Gastrocnemius medialis (tissue), 4 donors: ENCODE measurements at regions not wholly inside any gene's neighbourhood (a gene's known extent, or its start where the extent isn't known, plus 50 kb on each side); places are given as distances from the start of the nearest gene placed in this dataset.
"Not testable (repeated sequence)": the region's sequence is repeated elsewhere in the genome, so short reads cannot be mapped to it uniquely, and the experiment has no call there.

Experiments
- CTCF ChIP-seq, 5 experiments: fragments of 450-650 bp in 3 of 5; fragments of 200-600 bp in 2 of 5; sonication (generic) in 2 of 5; IDR thresholded peaks in 4 of 5; conservative IDR thresholded peaks in 1 of 5; 1 replicate in 4 of 5; 2 replicates in 1 of 5; pipeline ENCODE4 v1.5.1; 2016 to 2019; ENCODE audit warnings: antibody characterized with exemption in 5 of 5, mild to moderate bottlenecking in 3 of 5, moderate library complexity in 3 of 5
- POLR2A ChIP-seq, 2 donors: fragments of 450-650 bp; IDR thresholded peaks; one replicate each; pipeline ENCODE4 v1.6.1; 2017; ENCODE audit warnings: antibody characterized with exemption in 2 of 2, mild to moderate bottlenecking in 2 of 2, moderate library complexity in 2 of 2

DNA sequence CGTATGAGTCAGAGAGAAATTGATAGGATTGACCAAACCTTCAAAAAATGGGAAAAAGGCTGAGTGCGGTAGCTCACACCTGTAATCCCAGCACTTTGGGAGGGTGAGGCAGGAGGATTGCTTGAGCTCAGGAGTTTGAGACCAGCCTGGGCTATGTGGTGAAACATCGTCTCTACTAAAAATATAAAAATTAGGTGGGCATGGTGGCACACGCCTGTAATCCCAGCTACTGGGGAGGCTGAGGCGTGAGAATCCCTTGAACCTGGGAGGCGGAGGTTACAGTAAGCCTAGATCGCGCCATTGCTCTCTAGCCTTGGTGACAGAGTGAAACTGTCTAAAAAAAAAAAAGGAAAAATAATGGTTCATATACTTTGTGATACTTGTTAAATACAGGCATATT, 59.9 kb upstream of the TPTE start:
- TF ChIP-seq POLR2A (IDR thresholded peaks at IDR 0.05); CTCF (IDR thresholded peaks at IDR 0.05 in 4 of 5, conservative IDR thresholded peaks at IDR 0.05 in 1 of 5): not testable (repeated sequence)
